GM19463 (cell line): ENCODE measurements at regions not wholly inside any gene's neighbourhood (a gene's known extent, or its start where the extent isn't known, plus 50 kb on each side); places are given as distances from the start of the nearest gene placed in this dataset.

Experiments
- ATAC-seq: cut with Tn5 transposase; IDR thresholded peaks from one replicate; pipeline ENCODE4 v1.9.1; 2021; ENCODE audit warnings: mild to moderate bottlenecking, moderate library complexity; ENCODE audit not compliant: unreplicated experiment

GRCh38 chr16:86304868-86305267 is 205.5 kb upstream of the FOXF1 start:
- ATAC-seq = no peak

GRCh38 chr16:86305440-86305839 is 204.9 kb upstream of the FOXF1 start:
- no peak for ATAC-seq

- ATAC-seq = no peak
These were observed 204.2 kb upstream of the FOXF1 start for GRCh38 chr16:86306011-86306644.

GRCh38 chr16:86306811-86307513 is 203.4 kb upstream of the FOXF1 start:
- ATAC-seq = no peak

GRCh38 chr16:86307514-86307903 is 202.8 kb upstream of the FOXF1 start:
- ATAC-seq = no peak

- ATAC-seq = no peak
These were observed 201.8 kb upstream of the FOXF1 start for GRCh38 chr16:86308514-86308913.

GRCh38 chr16:86313631-86314030 is 196.7 kb upstream of the FOXF1 start:
- no peak for ATAC-seq

- ATAC-seq = no peak
These were observed 195.8 kb upstream of the FOXF1 start for GRCh38 chr16:86314402-86315025.

- ATAC-seq = no peak
These were observed 193.1 kb upstream of the FOXF1 start for GRCh38 chr16:86316967-86317812.

- no peak for ATAC-seq
These were observed 192.3 kb upstream of the FOXF1 start for GRCh38 chr16:86317813-86318650.

GRCh38 chr16:86319585-86320236 is 190.6 kb upstream of the FOXF1 start:
- no peak for ATAC-seq

- ATAC-seq = no peak
These were observed 190.1 kb upstream of the FOXF1 start for GRCh38 chr16:86320237-86320595.

- no peak for ATAC-seq
These were observed 188.8 kb upstream of the FOXF1 start for GRCh38 chr16:86321491-86321890.

- no peak for ATAC-seq
These were observed 188.0 kb upstream of the FOXF1 start for GRCh38 chr16:86322283-86322682.

- no peak for ATAC-seq
These were observed 187.5 kb upstream of the FOXF1 start for GRCh38 chr16:86322806-86323205.

- ATAC-seq = no peak
These were observed 186.0 kb upstream of the FOXF1 start for GRCh38 chr16:86324320-86324719.

- ATAC-seq = no peak
These were observed 185.0 kb upstream of the FOXF1 start for GRCh38 chr16:86325360-86325759.

GRCh38 chr16:86325895-86326294 is 184.4 kb upstream of the FOXF1 start:
- no peak for ATAC-seq

GRCh38 chr16:86327321-86327720 is 183.0 kb upstream of the FOXF1 start:
- ATAC-seq = no peak

GRCh38 chr16:86330906-86331305 is 179.4 kb upstream of the FOXF1 start:
- no peak for ATAC-seq
